Calu3 (cell line): ENCODE measurements at regions not wholly inside any gene's neighbourhood (a gene's known extent, or its start where the extent isn't known, plus 50 kb on each side); places are given as distances from the start of the nearest gene placed in this dataset.

ENCODE experiments used
- BruUV-seq: library from RNA; stranded (reverse); fragments of 400-500 nt; replicated peaks from 2 replicates; lab custom pipeline; 2021; lab: Mats Ljungman, UMichigan
- CTCF ChIA-PET: fragments of 300-600 bp; sonication (Branson Sonifier 250); formaldehyde crosslinking; loops from one replicate; lab custom pipeline; 2022; ENCODE audit warnings: antibody characterized with exemption; lab: Charles Lee
- DNase-seq: peaks from one replicate; pipeline ENCODE4 v3.0.0; 2022
- H3K27ac Mint-ChIP-seq: one replicate; pipeline ENCODE4 v1.8.0; 2022; ENCODE audit warnings: mixed read lengths; ENCODE audit not compliant: unreplicated experiment
- H3K27me3 Mint-ChIP-seq: one replicate; pipeline ENCODE4 v1.8.0; 2022; ENCODE audit warnings: mixed read lengths; ENCODE audit not compliant: unreplicated experiment
- H3K36me3 Mint-ChIP-seq: one replicate; pipeline ENCODE4 v1.8.0; 2022; ENCODE audit warnings: mild to moderate bottlenecking, moderate library complexity, mixed read lengths; ENCODE audit not compliant: insufficient read depth, unreplicated experiment
- H3K4me1 Mint-ChIP-seq: one replicate; pipeline ENCODE4 v1.8.0; 2022; ENCODE audit warnings: mild to moderate bottlenecking, low read depth, mixed read lengths; ENCODE audit not compliant: unreplicated experiment
- H3K4me3 Mint-ChIP-seq: one replicate; pipeline ENCODE4 v1.8.0; 2022; ENCODE audit warnings: mild to moderate bottlenecking, low read depth, moderate library complexity, mixed read lengths; ENCODE audit not compliant: unreplicated experiment
- H3K9me3 Mint-ChIP-seq: one replicate; pipeline ENCODE4 v1.8.0; 2022; ENCODE audit warnings: low read depth, mixed read lengths; ENCODE audit not compliant: unreplicated experiment
- CTCF ChIP-seq: fragments of 200-600 bp; IDR thresholded peaks from one replicate; pipeline ENCODE4 v1.8.0; 2022; ENCODE audit warnings: antibody characterized with exemption; ENCODE audit not compliant: unreplicated experiment
- intact Hi-C: fragments of 100-400 bp; cut with micrococcal nuclease; formaldehyde crosslinking; loops from one replicate; pipeline ENCODE4 v1.10.0; 2022; ENCODE audit not compliant: unreplicated experiment

- CTCF ChIA-PET, result interaction anchor here (0.7 to 2.7 kb wide), 12 partner anchors 10 to 75 kb away, joined by 3 to 25 read pairs (median 5); a partner anchor contains a TSS
- no TSS peak for BruUV-seq
- Mint-ChIP-seq H3K36me3 (peaks cover 56% of the 10 kb centered on the region), H3K27ac (peak overlapping the region; percentile 93), H3K27me3 (no peaks in the 10 kb centered on the region), H3K9me3 (no peaks in the 10 kb centered on the region), H3K4me3 (peak overlapping the region; percentile 92), H3K4me1 (peaks cover 18% of the 10 kb centered on the region)
- no peak for TF ChIP-seq CTCF
- intact Hi-C loops, result loop anchor here (1.0 kb wide), 2 partner anchors 16 to 21 kb away; a partner anchor contains a TSS
- DNase-seq, result no peak
Observed at GRCh38 chr6:26250698-26251044, 114.3 kb upstream of the BTN3A2 start.

GRCh38 chr6:26251354-26252076, 113.5 kb upstream of the BTN3A2 start:
- TF ChIP-seq CTCF, result no peak
- Mint-ChIP-seq H3K4me3 (peak overlapping the region; percentile 92), H3K27me3 (no peaks in the 10 kb centered on the region), H3K36me3 (peaks cover 56% of the 10 kb centered on the region), H3K9me3 (no peaks in the 10 kb centered on the region), H3K27ac (peak overlapping the region; percentile 93), H3K4me1 (peaks cover 21% of the 10 kb centered on the region)
- CTCF ChIA-PET, result interaction anchor here (0.7 to 2.7 kb wide), 8 partner anchors 9 to 54 kb away, joined by 3 to 25 read pairs (median 4); a partner anchor contains a TSS
- intact Hi-C loops, result loop anchor here (1.0 kb wide), 1 partner anchor 20 kb away; a partner anchor contains a TSS
- peak; percentile 79 for DNase-seq
- BruUV-seq, result TSS peak; percentile 94

GRCh38 chr6:26252077-26252472, 112.9 kb upstream of the BTN3A2 start:
- intact Hi-C loops, result no loop called here
- H3K9me3 Mint-ChIP-seq, result no peaks in the 10 kb centered on the region
- H3K27ac Mint-ChIP-seq, result peak overlapping the region; percentile 93
- H3K27me3 Mint-ChIP-seq, result no peaks in the 10 kb centered on the region
- BruUV-seq, result no TSS peak
- peak overlapping the region; percentile 92 for H3K4me3 Mint-ChIP-seq
- peaks cover 56% of the 10 kb centered on the region for H3K36me3 Mint-ChIP-seq
- TF ChIP-seq CTCF, result no peak
- no peak for DNase-seq
- peaks cover 27% of the 10 kb centered on the region for H3K4me1 Mint-ChIP-seq
- CTCF ChIA-PET, result interaction anchor here (1.0 to 1.7 kb wide), 3 partner anchors 17 to 55 kb away, joined by 3 to 5 read pairs (median 4); a partner anchor contains a TSS

- DNase-seq, result no peak
- peaks cover 51% of the 10 kb centered on the region for H3K36me3 Mint-ChIP-seq
- CTCF ChIA-PET, result interaction anchor here (0.6 kb wide), 1 partner anchor 955 kb away, joined by 5 read pairs; no protein-coding TSS in a partner anchor
- intact Hi-C loops, result no loop called here
- H3K4me3 Mint-ChIP-seq, result peak overlapping the region; percentile 92
- peaks cover 31% of the 10 kb centered on the region for H3K4me1 Mint-ChIP-seq
- no peak overlapping the region for H3K27ac Mint-ChIP-seq
- no peak for TF ChIP-seq CTCF
- BruUV-seq, result no TSS peak
- H3K9me3 Mint-ChIP-seq, result no peaks in the 10 kb centered on the region
- no peaks in the 10 kb centered on the region for H3K27me3 Mint-ChIP-seq
Observed at GRCh38 chr6:26254724-26255123, 110.3 kb upstream of the BTN3A2 start.
